Fibroblast of the aortic adventitia (primary cell): ENCODE measurements at regions not wholly inside any gene's neighbourhood (a gene's known extent, or its start where the extent isn't known, plus 50 kb on each side); places are given as distances from the start of the nearest gene placed in this dataset.
A peak's percentile ranks its signal among the peaks of the same experiment; 100 is the strongest.

Experiments
- DNase-seq: peaks from one replicate; pipeline ENCODE4 v3.0.0-alpha.2; 2010; ENCODE audit warnings: low read depth
- H3K4me3 ChIP-seq: 2 replicates; pipeline ENCODE4 v1.5.1; 2011; ENCODE audit warnings: low read depth, mild to moderate bottlenecking, control low read depth, low read length, moderate library complexity
- TF ChIP-seq, protein P1 (sequence below): IDR thresholded peaks from 2 replicates; pipeline ENCODE4 v1.5.1; 2011; ENCODE audit warnings: mild to moderate bottlenecking, low read length, control low read depth, inconsistent platforms; ENCODE audit not compliant: insufficient read depth

DNA sequence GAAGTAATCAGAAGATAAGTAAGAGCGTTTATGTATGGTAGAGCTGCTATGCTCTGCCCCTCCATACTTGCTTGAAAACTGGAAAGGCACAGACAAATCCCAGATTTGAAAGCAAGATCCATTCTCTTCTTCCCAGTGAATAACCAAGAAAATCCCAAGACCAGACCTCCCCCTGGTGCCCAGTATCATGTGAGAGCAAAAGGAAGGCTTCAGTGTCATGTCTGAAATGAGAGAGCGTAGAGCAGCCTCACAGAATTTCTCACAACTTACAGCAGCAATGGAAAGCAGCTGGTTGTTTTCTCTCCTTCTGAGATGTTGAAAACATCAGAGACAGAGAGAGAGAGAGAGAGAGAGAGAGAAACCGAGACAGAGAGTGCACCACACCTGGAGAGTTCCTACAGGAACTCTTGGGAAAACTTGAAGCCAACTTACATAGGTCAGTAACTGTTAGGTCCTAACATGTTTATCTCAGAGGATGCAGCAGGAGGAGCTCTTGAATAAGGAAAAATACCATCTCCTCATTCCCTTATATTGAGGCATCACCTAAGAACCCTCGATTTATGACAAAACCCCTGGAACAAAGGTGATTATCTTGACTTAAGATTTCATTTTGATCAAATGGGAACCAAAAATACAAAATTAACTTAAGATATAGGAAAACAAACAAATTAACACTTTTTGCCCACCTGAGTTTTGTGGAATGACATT, 273.3 kb downstream of the NSUN3 start:
- H3K4me3 ChIP-seq: no peak overlapping the region
- DNase-seq: peak; percentile 81
- TF ChIP-seq, protein P1, sequence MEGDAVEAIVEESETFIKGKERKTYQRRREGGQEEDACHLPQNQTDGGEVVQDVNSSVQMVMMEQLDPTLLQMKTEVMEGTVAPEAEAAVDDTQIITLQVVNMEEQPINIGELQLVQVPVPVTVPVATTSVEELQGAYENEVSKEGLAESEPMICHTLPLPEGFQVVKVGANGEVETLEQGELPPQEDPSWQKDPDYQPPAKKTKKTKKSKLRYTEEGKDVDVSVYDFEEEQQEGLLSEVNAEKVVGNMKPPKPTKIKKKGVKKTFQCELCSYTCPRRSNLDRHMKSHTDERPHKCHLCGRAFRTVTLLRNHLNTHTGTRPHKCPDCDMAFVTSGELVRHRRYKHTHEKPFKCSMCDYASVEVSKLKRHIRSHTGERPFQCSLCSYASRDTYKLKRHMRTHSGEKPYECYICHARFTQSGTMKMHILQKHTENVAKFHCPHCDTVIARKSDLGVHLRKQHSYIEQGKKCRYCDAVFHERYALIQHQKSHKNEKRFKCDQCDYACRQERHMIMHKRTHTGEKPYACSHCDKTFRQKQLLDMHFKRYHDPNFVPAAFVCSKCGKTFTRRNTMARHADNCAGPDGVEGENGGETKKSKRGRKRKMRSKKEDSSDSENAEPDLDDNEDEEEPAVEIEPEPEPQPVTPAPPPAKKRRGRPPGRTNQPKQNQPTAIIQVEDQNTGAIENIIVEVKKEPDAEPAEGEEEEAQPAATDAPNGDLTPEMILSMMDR: peak; percentile 64

DNA sequence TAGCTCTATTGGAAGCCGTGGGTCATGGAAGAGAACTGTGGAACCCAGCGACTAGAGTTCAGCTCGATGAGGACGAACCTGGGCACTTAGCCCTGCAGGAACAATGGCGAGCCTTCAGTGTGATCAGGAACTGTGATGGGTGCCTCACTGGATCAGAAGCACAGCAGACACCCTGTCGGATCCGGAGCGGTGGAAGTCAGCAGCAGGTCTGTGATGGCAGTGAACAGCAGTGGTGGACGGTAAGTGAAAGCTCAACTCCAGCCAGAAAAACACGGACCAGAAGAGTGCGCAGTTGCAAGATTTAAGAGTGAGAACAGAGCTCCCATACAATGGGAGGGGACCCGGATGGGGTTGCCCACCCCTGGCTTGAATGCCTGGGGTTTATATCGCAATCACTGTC, 282.2 kb downstream of the NSUN3 start:
- no peak overlapping the region for H3K4me3 ChIP-seq
- TF ChIP-seq, protein P1: no peak
- DNase-seq: no peak

DNA sequence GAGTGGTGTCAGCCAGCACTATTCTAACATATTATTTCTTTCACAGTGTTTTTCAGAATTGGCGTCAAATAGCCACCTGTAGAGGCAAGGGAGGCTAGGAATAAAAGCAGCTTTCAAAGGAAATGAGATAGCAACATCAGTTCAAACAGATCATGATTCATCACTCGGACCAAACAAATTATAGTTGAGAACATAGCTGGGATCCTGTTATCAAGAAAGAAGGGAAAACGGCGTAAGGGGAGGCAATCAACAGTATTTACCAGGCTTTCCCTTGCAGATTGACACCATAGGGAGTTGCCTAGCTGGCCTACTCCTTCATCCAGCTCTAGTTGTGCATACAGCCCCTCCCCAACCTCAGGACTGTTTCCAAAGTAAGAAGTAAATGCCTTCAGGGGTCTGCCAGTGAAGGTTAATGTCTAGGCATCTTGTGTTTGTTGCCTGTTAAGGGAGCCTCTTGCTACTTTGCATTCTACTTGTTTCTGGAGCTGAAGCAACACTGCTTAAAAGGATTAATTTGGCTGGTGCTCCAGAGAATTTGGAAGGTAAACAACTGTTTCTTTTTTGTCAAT, 286.5 kb downstream of the NSUN3 start:
- no peak overlapping the region for H3K4me3 ChIP-seq
- DNase-seq: no peak
- TF ChIP-seq, protein P1: no peak

DNA sequence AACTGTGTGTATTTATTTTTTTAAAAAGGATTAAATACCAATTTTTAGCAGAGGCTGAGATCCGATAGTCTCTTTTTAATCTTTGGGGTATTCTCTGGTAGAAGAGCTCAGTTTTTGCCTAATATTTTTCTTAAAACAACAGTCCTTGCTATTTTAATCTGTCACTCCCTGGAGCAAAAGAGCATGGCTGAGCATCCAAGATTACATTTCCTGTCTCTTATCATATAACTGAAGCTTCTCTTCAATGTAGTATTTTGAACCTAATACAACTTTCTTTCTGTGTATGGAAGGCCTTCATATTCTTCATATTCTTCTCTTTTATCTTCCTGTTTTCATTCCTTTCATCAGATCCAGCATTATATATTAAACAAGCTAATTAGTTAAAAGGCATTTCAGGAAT, 293.7 kb downstream of the NSUN3 start:
- TF ChIP-seq, protein P1: no peak
- DNase-seq: no peak
- no peak overlapping the region for H3K4me3 ChIP-seq

DNA sequence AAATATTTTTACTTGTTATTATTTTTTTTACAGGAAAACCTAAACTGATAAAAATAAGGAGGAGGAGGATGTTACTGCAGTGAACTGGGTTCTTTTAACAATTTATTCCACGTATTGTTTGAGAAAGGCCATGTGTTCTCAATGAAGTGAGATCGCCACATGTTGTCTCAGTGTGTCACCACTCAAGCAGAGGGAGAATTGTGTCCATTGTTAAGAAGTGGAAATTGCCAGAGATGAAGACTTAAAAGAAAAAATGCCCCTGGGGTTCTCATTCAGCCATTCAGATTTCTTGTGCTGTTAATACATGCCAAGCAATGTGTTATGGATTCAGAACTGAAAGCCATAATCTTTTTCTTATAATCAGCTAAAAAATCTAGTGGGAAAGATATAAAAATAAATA, 297.1 kb downstream of the NSUN3 start:
- no peak for DNase-seq
- H3K4me3 ChIP-seq: no peak overlapping the region
- TF ChIP-seq, protein P1: no peak

DNA sequence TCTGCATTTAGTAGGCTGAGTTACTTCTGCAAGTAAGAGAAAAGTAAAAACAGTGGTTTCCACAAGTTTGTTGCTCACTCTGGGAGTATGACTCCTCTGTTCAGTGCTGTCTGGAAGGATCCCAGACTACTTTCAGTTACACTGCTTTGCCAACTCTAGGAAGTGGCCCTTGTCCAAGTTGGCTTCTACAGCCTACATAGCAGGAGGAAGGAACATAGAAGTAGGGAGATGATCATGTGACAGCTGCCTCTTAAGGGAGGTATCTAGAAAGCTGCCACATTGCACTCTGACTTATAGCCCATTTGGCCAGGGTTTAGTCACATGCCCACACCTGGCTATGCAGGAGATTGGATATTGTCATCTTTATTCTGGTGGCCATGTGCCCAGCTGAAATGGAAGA, 298.1 kb downstream of the NSUN3 start:
- no peak overlapping the region for H3K4me3 ChIP-seq
- TF ChIP-seq, protein P1: no peak
- peak; percentile 80 for DNase-seq
